Ishikawa (cell line): ENCODE measurements at regions not wholly inside any gene's neighbourhood (a gene's known extent, or its start where the extent isn't known, plus 50 kb on each side); places are given as distances from the start of the nearest gene placed in this dataset.

Experiments
- CREB1 ChIP-seq: IDR thresholded peaks from 2 replicates; pipeline ENCODE4 v1.6.1; 2012; ENCODE audit warnings: low read depth
- EGR1 ChIP-seq: IDR thresholded peaks from 2 replicates; pipeline ENCODE4 v1.6.1; 2012
- RAD21 ChIP-seq: IDR thresholded peaks from 2 replicates; pipeline ENCODE4 v1.6.1; 2012; ENCODE audit warnings: low read depth
- TF ChIP-seq, protein P1 (sequence below): IDR thresholded peaks from 2 replicates; pipeline ENCODE4 v1.6.1; 2012; ENCODE audit warnings: low read depth, mild to moderate bottlenecking
- TF ChIP-seq, protein P2 (sequence below): IDR thresholded peaks from 2 replicates; pipeline ENCODE4 v1.6.1; 2012

DNA sequence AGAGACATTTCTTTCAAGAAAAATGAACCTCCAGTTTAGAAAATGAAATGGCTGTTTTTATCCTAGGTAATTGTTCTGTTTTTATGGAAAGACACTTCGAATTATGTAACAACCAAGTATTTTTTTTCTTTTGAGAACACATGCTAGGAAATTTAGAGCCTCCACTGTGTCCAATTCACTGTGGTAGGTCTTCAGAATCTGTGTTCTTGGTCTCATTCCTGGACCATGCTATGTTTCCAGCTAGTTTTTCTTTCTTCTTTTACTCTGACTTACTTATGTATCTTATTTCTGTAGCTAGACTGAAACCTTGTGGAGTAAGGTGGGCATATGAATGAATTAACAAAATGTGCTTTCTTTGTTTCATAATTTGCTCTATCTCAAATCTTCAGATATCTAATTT lies 391.7 kb upstream of the KLHL29 start:
- TF ChIP-seq, protein P1, sequence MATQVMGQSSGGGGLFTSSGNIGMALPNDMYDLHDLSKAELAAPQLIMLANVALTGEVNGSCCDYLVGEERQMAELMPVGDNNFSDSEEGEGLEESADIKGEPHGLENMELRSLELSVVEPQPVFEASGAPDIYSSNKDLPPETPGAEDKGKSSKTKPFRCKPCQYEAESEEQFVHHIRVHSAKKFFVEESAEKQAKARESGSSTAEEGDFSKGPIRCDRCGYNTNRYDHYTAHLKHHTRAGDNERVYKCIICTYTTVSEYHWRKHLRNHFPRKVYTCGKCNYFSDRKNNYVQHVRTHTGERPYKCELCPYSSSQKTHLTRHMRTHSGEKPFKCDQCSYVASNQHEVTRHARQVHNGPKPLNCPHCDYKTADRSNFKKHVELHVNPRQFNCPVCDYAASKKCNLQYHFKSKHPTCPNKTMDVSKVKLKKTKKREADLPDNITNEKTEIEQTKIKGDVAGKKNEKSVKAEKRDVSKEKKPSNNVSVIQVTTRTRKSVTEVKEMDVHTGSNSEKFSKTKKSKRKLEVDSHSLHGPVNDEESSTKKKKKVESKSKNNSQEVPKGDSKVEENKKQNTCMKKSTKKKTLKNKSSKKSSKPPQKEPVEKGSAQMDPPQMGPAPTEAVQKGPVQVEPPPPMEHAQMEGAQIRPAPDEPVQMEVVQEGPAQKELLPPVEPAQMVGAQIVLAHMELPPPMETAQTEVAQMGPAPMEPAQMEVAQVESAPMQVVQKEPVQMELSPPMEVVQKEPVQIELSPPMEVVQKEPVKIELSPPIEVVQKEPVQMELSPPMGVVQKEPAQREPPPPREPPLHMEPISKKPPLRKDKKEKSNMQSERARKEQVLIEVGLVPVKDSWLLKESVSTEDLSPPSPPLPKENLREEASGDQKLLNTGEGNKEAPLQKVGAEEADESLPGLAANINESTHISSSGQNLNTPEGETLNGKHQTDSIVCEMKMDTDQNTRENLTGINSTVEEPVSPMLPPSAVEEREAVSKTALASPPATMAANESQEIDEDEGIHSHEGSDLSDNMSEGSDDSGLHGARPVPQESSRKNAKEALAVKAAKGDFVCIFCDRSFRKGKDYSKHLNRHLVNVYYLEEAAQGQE, result no peak
- TF ChIP-seq EGR1, result no peak
- TF ChIP-seq, protein P2, sequence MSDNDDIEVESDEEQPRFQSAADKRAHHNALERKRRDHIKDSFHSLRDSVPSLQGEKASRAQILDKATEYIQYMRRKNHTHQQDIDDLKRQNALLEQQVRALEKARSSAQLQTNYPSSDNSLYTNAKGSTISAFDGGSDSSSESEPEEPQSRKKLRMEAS, result no peak
- no peak for TF ChIP-seq CREB1
- TF ChIP-seq RAD21, result no peak
